ENCODE measurements at regions not wholly inside any gene's neighbourhood (a gene's known extent, or its start where the extent isn't known, plus 50 kb on each side); places are given as distances from the start of the nearest gene placed in this dataset.

- no peak for TF ChIP-seq POLR2A (IDR thresholded peaks at IDR 0.05)
- no peak for TF ChIP-seq CTCF (IDR thresholded peaks at IDR 0.05 in 4 of 5, conservative IDR thresholded peaks at IDR 0.05 in 1 of 5)
Observed at GRCh38 chr14:57018065-57018464, 207.8 kb upstream of the OTX2 start.

Data from gastrocnemius medialis (tissue), 4 donors.